ENCODE measurements at regions not wholly inside any gene's neighbourhood (a gene's known extent, or its start where the extent isn't known, plus 50 kb on each side); places are given as distances from the start of the nearest gene placed in this dataset.

GRCh38 chr17:52546990-52547389 lies 388.5 kb upstream of the CA10 start:
- TF ChIP-seq TEAD4 (IDR thresholded peaks at IDR 0.05) (no peak), TCF12 (IDR thresholded peaks at IDR 0.05; ENCODE audit: low read depth) (no peak), ZBTB7A (IDR thresholded peaks at IDR 0.05; ENCODE audit: low read depth) (no peak), YY1 (IDR thresholded peaks at IDR 0.05; ENCODE audit: low read depth) (no peak), RAD21 (IDR thresholded peaks at IDR 0.05; ENCODE audit: low read depth) (no peak)

- TF ChIP-seq USF1 (IDR thresholded peaks at IDR 0.05) (no peak), MAX (IDR thresholded peaks at IDR 0.05) (no peak), TEAD4 (IDR thresholded peaks at IDR 0.05) (no peak), FOXM1 (IDR thresholded peaks at IDR 0.05; ENCODE audit: borderline replicate concordance, low read depth) (no peak)
Measured at GRCh38 chr17:52546493-52546892, 388.0 kb upstream of the CA10 start.

- no peak for TF ChIP-seq USF1 (IDR thresholded peaks at IDR 0.05)
- no peak for TF ChIP-seq FOXM1 (IDR thresholded peaks at IDR 0.05; ENCODE audit: borderline replicate concordance, low read depth)
- no peak for TF ChIP-seq MAX (IDR thresholded peaks at IDR 0.05)
- TF ChIP-seq NFIC (IDR thresholded peaks at IDR 0.05): no peak
- no peak for TF ChIP-seq TEAD4 (IDR thresholded peaks at IDR 0.05)
- TF ChIP-seq CEBPB (IDR thresholded peaks at IDR 0.05): no peak
- no peak for TF ChIP-seq RAD21 (IDR thresholded peaks at IDR 0.05; ENCODE audit: low read depth)
- TF ChIP-seq TCF12 (IDR thresholded peaks at IDR 0.05; ENCODE audit: low read depth): no peak
- TF ChIP-seq EP300 (IDR thresholded peaks at IDR 0.05; ENCODE audit: borderline replicate concordance): no peak
- TF ChIP-seq EGR1 (IDR thresholded peaks at IDR 0.05): no peak
- no peak for TF ChIP-seq CREB1 (IDR thresholded peaks at IDR 0.05; ENCODE audit: low read depth)
- no peak for TF ChIP-seq TAF1 (IDR thresholded peaks at IDR 0.05; ENCODE audit: low read depth)
- no peak for TF ChIP-seq ZBTB7A (IDR thresholded peaks at IDR 0.05; ENCODE audit: low read depth)
- TF ChIP-seq YY1 (IDR thresholded peaks at IDR 0.05; ENCODE audit: low read depth): no peak
- TF ChIP-seq REST (IDR thresholded peaks at IDR 0.05; ENCODE audit: low read depth): no peak
Measured at GRCh38 chr17:52537421-52537820, 378.9 kb upstream of the CA10 start.

GRCh38 chr17:52536489-52536888 lies 378.0 kb upstream of the CA10 start:
- TF ChIP-seq CREB1 (IDR thresholded peaks at IDR 0.05; ENCODE audit: low read depth) (no peak), EGR1 (IDR thresholded peaks at IDR 0.05) (no peak), NFIC (IDR thresholded peaks at IDR 0.05) (no peak), USF1 (IDR thresholded peaks at IDR 0.05) (no peak), ZBTB7A (IDR thresholded peaks at IDR 0.05; ENCODE audit: low read depth) (no peak), FOXM1 (IDR thresholded peaks at IDR 0.05; ENCODE audit: borderline replicate concordance, low read depth) (no peak), TEAD4 (IDR thresholded peaks at IDR 0.05) (no peak), MAX (IDR thresholded peaks at IDR 0.05) (no peak), YY1 (IDR thresholded peaks at IDR 0.05; ENCODE audit: low read depth) (no peak), EP300 (IDR thresholded peaks at IDR 0.05; ENCODE audit: borderline replicate concordance) (no peak), TCF12 (IDR thresholded peaks at IDR 0.05; ENCODE audit: low read depth) (no peak), RAD21 (IDR thresholded peaks at IDR 0.05; ENCODE audit: low read depth) (no peak), REST (IDR thresholded peaks at IDR 0.05; ENCODE audit: low read depth) (no peak), TAF1 (IDR thresholded peaks at IDR 0.05; ENCODE audit: low read depth) (no peak), CEBPB (IDR thresholded peaks at IDR 0.05) (no peak)

GRCh38 chr17:52532373-52532772 lies 373.9 kb upstream of the CA10 start:
- no peak for TF ChIP-seq YY1 (IDR thresholded peaks at IDR 0.05; ENCODE audit: low read depth)

- TF ChIP-seq RAD21 (IDR thresholded peaks at IDR 0.05; ENCODE audit: low read depth): no peak
- TF ChIP-seq TAF1 (IDR thresholded peaks at IDR 0.05; ENCODE audit: low read depth): no peak
- TF ChIP-seq FOXM1 (IDR thresholded peaks at IDR 0.05; ENCODE audit: borderline replicate concordance, low read depth): no peak
- TF ChIP-seq YY1 (IDR thresholded peaks at IDR 0.05; ENCODE audit: low read depth): no peak
- TF ChIP-seq CREB1 (IDR thresholded peaks at IDR 0.05; ENCODE audit: low read depth): no peak
Measured at GRCh38 chr17:52524096-52524637, 365.7 kb upstream of the CA10 start.

Data from Ishikawa (cell line).